GM23248 (cell line): ENCODE measurements at regions not wholly inside any gene's neighbourhood (a gene's known extent, or its start where the extent isn't known, plus 50 kb on each side); places are given as distances from the start of the nearest gene placed in this dataset.
A peak's percentile ranks its signal among the peaks of the same experiment; 100 is the strongest.
"Not testable (repeated sequence)": the region's sequence is repeated elsewhere in the genome, so short reads cannot be mapped to it uniquely, and the experiment has no call there.

Experiments used
- DNase-seq: peaks from one replicate; pipeline ENCODE4 v3.0.0-alpha.2; 2015
- H2AFZ ChIP-seq: fragments of 200-600 bp; sonication (generic); 2 replicates; pipeline ENCODE4 v1.6.1; 2016; ENCODE audit warnings: antibody characterized with exemption
- H3F3A ChIP-seq: fragments of 200-600 bp; sonication (generic); 2 replicates; pipeline ENCODE4 v1.6.1; 2016; ENCODE audit warnings: mild to moderate bottlenecking, antibody characterized with exemption, mixed run types; ENCODE audit not compliant: insufficient read depth
- H3K27ac ChIP-seq: fragments of 200-600 bp; sonication (generic); 2 replicates; pipeline ENCODE4 v1.5.1; 2016; ENCODE audit warnings: mild to moderate bottlenecking
- H3K27me3 ChIP-seq: fragments of 200-600 bp; sonication (generic); replicated peaks from 2 replicates; pipeline ENCODE4 v1.6.1; 2016; ENCODE audit warnings: mild to moderate bottlenecking; ENCODE audit not compliant: insufficient read depth
- H3K36me3 ChIP-seq: fragments of 200-600 bp; sonication (generic); 2 replicates; pipeline ENCODE4 v1.6.1; 2016; ENCODE audit warnings: low read depth, mild to moderate bottlenecking
- H3K4me1 ChIP-seq: fragments of 200-600 bp; sonication (generic); 2 replicates; pipeline ENCODE4 v1.6.1; 2016; ENCODE audit warnings: mild to moderate bottlenecking; ENCODE audit not compliant: insufficient read depth
- H3K4me2 ChIP-seq: fragments of 200-600 bp; sonication (generic); one replicate; pipeline ENCODE4 v1.6.1; 2016; ENCODE audit warnings: mild to moderate bottlenecking; ENCODE audit not compliant: unreplicated experiment
- H3K4me3 ChIP-seq: fragments of 200-600 bp; sonication (generic); 2 replicates; pipeline ENCODE4 v1.5.1; 2016; ENCODE audit warnings: mild to moderate bottlenecking
- H3K79me2 ChIP-seq: fragments of 200-600 bp; sonication (generic); 2 replicates; pipeline ENCODE4 v1.6.1; 2016; ENCODE audit warnings: mild to moderate bottlenecking; ENCODE audit not compliant: insufficient read depth
- H3K9ac ChIP-seq: fragments of 200-600 bp; sonication (generic); 2 replicates; pipeline ENCODE4 v1.6.1; 2016; ENCODE audit warnings: mild to moderate bottlenecking
- H3K9me2 ChIP-seq: fragments of 200-600 bp; sonication (generic); 2 replicates; pipeline ENCODE4 v1.6.1; 2016; ENCODE audit warnings: mixed run types, mild to moderate bottlenecking, moderate library complexity; ENCODE audit not compliant: insufficient read depth
- H3K9me3 ChIP-seq: fragments of 200-600 bp; sonication (generic); one replicate; pipeline ENCODE4 v1.6.1; 2017; ENCODE audit warnings: low read depth
- H4K20me1 ChIP-seq: fragments of 200-600 bp; sonication (generic); 2 replicates; pipeline ENCODE4 v1.6.0; 2016; ENCODE audit not compliant: insufficient read depth
- EZH2 ChIP-seq: fragments of 200-600 bp; sonication (generic); IDR thresholded peaks from 2 replicates; pipeline ENCODE4 v1.6.1; 2018; ENCODE audit warnings: antibody characterized with exemption, mild to moderate bottlenecking; ENCODE audit not compliant: insufficient read depth, poor library complexity, severe bottlenecking
- EZH2phosphoT487 ChIP-seq: fragments of 200-600 bp; sonication (generic); IDR thresholded peaks from 2 replicates; pipeline ENCODE4 v1.6.1; 2018; ENCODE audit warnings: antibody characterized with exemption, moderate library complexity, mild to moderate bottlenecking, low read depth; ENCODE audit not compliant: insufficient read depth
- WGBS, 2 experiments: methylation state at CpG; one replicate each; pipeline ENCODE4 v1.1.6; 2015 to 2017; ENCODE audit warnings: low lambda C conversion rate in 2 of 2, low coverage in 1 of 2; ENCODE audit errors: missing lambda C conversion rate in 2 of 2; 5-methylcytosine and 5-hydroxymethylcytosine counted together
- in situ Hi-C: fragments of 300-500 bp; cut with MboI; formaldehyde crosslinking; loops from 2 replicates; pipeline ENCODE4 v1.15.0; 2020

DNA sequence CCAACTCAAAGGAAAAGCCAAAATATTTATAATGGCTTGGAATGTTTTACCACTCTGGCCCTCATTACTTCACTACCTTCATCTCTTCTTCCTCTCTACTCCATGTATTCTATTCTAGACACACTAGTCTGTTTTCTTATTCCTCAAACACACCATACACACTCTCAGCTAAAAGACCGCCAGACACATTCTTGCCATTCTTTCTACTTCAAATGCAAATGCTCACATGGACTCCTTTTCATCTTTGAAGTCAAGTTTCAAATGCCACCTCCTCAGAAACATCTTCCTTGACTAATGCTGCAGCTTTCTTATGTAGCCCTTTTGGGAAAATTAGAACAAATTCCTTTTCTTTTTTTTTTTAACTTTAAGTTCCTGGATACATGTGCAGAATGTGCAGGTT, 412.9 kb upstream of the FMR1 start:
- WGBS, 2 experiments, result 57 to 60% methylated on average over 1 of the region's 1 CpG
- Histone ChIP-seq H3K79me2 (no peaks in the 10 kb centered on the region), H3K36me3 (no peaks in the 10 kb centered on the region), H3K9me2 (no peaks in the 10 kb centered on the region), H4K20me1 (no peaks in the 10 kb centered on the region), H3K4me1 (no peaks in the 10 kb centered on the region), H3K9me3 (no peaks in the 10 kb centered on the region), H3K27ac (no peak overlapping the region), H3K4me3 (no peak overlapping the region), H3K27me3 (no peaks in the 10 kb centered on the region), H3K4me2 (no peak overlapping the region), H3K9ac (no peak overlapping the region), H2AFZ (no peak overlapping the region), H3F3A (no peaks in the 10 kb centered on the region)
- in situ Hi-C loops, result no loop called here
- TF ChIP-seq EZH2phosphoT487 (no peak), EZH2 (no peak)
- DNase-seq, result no peak

DNA sequence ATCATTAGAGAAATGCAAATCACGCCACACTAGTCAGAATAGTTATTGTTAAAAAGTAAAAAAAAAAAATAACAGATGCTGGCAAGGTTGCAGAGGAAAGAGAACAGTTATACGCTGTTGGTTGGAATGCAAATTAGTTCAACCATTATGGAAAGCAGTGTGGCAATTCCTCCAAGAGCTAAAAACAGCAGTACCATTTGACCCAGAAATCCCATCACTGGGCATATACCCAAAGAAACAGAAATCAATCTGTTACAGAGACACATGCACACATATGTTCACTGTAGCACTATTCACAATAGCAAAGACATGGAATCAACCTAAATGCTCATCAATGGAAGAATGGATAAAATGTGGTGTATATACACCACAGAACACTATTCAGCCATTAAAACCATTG, 388.7 kb upstream of the FMR1 start:
- no peaks in the 10 kb centered on the region for H3K4me1 ChIP-seq
- H3K27ac ChIP-seq, result no peak overlapping the region
- no peaks in the 10 kb centered on the region for H3K27me3 ChIP-seq
- WGBS, 2 experiments, result 0 to 20% methylated on average over 1 to 2 of the region's 2 CpGs
- in situ Hi-C loops, result no loop called here
- H3K9me3 ChIP-seq, result no peaks in the 10 kb centered on the region
- no peaks in the 10 kb centered on the region for H3K36me3 ChIP-seq
- H3K9ac ChIP-seq, result no peak overlapping the region
- no peak overlapping the region for H3K4me2 ChIP-seq
- TF ChIP-seq EZH2 (no peak), EZH2phosphoT487 (no peak)
- H3F3A ChIP-seq, result no peaks in the 10 kb centered on the region
- H3K9me2 ChIP-seq, result no peaks in the 10 kb centered on the region
- H2AFZ ChIP-seq, result no peak overlapping the region
- no peaks in the 10 kb centered on the region for H3K79me2 ChIP-seq
- no peak for DNase-seq
- no peak overlapping the region for H3K4me3 ChIP-seq
- H4K20me1 ChIP-seq, result no peaks in the 10 kb centered on the region

DNA sequence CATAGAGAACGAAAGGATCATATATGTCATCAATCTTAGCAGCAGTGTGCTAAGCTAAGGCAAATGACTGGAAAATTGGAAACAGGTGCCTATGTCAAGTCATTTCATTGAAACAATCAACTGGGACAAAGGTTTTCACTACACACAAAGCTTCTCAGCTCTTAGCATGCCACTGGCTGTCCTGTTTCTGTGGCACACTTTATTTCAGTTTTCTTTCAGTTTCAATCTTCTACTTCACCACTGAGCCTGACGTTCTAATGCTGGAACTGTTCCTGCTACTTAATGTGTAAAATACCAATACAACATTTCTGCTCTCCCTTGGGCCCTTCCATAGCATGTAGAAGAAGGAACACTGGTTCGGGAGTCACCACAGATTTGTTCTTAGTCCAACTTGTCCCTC, 378.3 kb upstream of the FMR1 start:
- Histone ChIP-seq H3K9me3 (no peaks in the 10 kb centered on the region), H3K4me2 (no peak overlapping the region), H3K4me3 (no peak overlapping the region), H4K20me1 (no peaks in the 10 kb centered on the region), H3K4me1 (no peaks in the 10 kb centered on the region), H3F3A (no peaks in the 10 kb centered on the region), H3K9ac (no peak overlapping the region), H3K79me2 (no peaks in the 10 kb centered on the region), H2AFZ (no peak overlapping the region), H3K27me3 (no peaks in the 10 kb centered on the region), H3K27ac (no peak overlapping the region), H3K9me2 (no peaks in the 10 kb centered on the region), H3K36me3 (no peaks in the 10 kb centered on the region)
- in situ Hi-C loops, result no loop called here
- 0% methylated on average over 2 to 3 of the region's 3 CpGs for WGBS, 2 experiments
- no peak for DNase-seq
- no peak for TF ChIP-seq EZH2phosphoT487
- TF ChIP-seq EZH2, result no peak

DNA sequence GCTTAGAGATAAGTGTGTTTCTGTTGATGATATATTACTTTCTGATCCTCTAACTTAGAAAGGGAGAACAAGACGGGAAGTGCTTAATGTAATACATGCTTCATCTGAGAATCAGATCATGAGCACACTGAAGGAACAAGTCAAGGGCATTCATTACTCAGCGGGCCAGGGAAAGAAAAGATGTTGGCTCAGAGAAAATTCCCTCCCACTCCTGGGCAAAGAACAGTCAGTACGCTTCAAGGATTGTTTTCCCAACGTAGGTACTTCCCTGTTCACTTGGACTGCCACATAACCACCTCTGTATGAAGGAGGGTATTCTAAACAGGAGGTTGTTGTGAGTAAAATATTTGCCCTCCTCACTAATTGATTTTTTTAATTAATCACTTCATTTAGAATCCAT, 374.5 kb upstream of the FMR1 start:
- in situ Hi-C loops, result no loop called here
- DNase-seq, result peak; percentile 0
- Histone ChIP-seq H4K20me1 (no peaks in the 10 kb centered on the region), H3K27ac (no peak overlapping the region), H3K79me2 (no peaks in the 10 kb centered on the region), H2AFZ (no peak overlapping the region), H3K9ac (no peak overlapping the region), H3K9me3 (no peaks in the 10 kb centered on the region), H3F3A (no peaks in the 10 kb centered on the region), H3K9me2 (no peaks in the 10 kb centered on the region), H3K4me2 (no peak overlapping the region), H3K36me3 (no peaks in the 10 kb centered on the region), H3K27me3 (no peaks in the 10 kb centered on the region), H3K4me1 (no peaks in the 10 kb centered on the region), H3K4me3 (no peak overlapping the region)
- WGBS, 2 experiments, result 25 to 34% methylated on average over 4 of the region's 4 CpGs
- TF ChIP-seq EZH2, result no peak

DNA sequence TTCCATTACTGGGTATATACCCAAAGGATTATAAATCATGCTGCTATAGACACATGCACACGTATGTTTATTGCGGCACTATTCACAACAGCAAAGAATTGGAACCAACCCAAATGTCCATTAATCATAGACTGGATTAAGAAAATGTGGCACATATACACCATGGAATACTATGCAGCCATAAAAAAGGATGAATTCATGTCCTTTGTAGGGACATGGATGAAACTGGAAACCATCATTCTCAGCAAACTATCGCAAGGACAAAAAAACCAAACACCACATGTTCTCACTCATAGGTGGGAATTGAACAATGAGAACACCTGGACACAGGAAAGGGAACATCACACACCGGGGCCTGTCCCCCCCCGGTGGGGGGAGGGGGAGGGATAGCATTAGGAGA, 363.7 kb upstream of the FMR1 start:
- H3K79me2 ChIP-seq, H3K9ac ChIP-seq, H2AFZ ChIP-seq, DNase-seq, H3K9me3 ChIP-seq, H3K27me3 ChIP-seq, H3K4me1 ChIP-seq, H3K9me2 ChIP-seq, H3F3A ChIP-seq, H3K4me2 ChIP-seq, H3K27ac ChIP-seq, H3K4me3 ChIP-seq, H4K20me1 ChIP-seq, in situ Hi-C loops, H3K36me3 ChIP-seq: not testable (repeated sequence)
- 66% methylated on average over 4 to 5 of the region's 5 CpGs for WGBS, 2 experiments
